HepG2 (cell line): ENCODE measurements at regions not wholly inside any gene's neighbourhood (a gene's known extent, or its start where the extent isn't known, plus 50 kb on each side); places are given as distances from the start of the nearest gene placed in this dataset.

Experiments
- PRPF4 ChIP-seq: fragments of 200-400 bp; formaldehyde crosslinking; IDR thresholded peaks from 2 replicates; pipeline ENCODE4 v1.6.1; 2016; ENCODE audit warnings: low read length, low read depth; ENCODE audit not compliant: poor library complexity, severe bottlenecking
- TCF7 ChIP-seq: sonication (generic); IDR thresholded peaks from 2 replicates; pipeline ENCODE4 v1.6.1; 2016; ENCODE audit warnings: antibody characterized with exemption, low read depth
- ZNF503 ChIP-seq: sonication (generic); formaldehyde crosslinking; IDR thresholded peaks from 2 replicates; pipeline ENCODE4 v1.4.0; 2020; ENCODE audit warnings: missing genetic modification reagents
- TF ChIP-seq, protein P1 (sequence below): sonication (generic); formaldehyde crosslinking; IDR thresholded peaks from 2 replicates; pipeline ENCODE4 v1.4.0; 2020; ENCODE audit warnings: missing genetic modification reagents
- TF ChIP-seq, protein P2 (sequence below), 2 experiments: fragments of 450-650 bp in 1 of 2; sonication (generic) in 1 of 2; formaldehyde crosslinking; IDR thresholded peaks; 2 replicates each; pipeline versions ENCODE4 v1.5.0 to v1.8.0; 2020 to 2022; ENCODE audit warnings: mild to moderate bottlenecking in 1 of 2, missing genetic modification reagents in 1 of 2

DNA sequence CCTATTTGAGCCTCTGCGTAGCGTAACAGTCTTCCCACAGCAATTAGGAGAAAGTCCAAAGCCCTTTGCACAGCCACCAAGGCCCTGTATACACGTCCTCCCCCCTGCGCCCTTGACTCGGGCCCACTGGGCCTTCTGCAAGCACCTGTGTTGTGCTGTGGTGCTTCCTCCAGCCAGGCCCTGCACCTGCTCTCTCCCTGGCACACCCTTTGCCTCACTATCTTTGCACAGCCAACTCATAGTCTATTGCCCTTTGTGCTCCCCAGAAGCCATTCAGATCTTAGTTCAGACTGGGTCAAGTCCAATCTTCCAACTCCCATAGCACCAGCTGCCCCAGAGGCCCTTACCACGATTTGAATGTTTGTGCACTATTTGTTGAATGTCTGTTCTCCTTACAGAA lies 271.6 kb upstream of the MGAT5 start (continued):
- TF ChIP-seq, protein P1, sequence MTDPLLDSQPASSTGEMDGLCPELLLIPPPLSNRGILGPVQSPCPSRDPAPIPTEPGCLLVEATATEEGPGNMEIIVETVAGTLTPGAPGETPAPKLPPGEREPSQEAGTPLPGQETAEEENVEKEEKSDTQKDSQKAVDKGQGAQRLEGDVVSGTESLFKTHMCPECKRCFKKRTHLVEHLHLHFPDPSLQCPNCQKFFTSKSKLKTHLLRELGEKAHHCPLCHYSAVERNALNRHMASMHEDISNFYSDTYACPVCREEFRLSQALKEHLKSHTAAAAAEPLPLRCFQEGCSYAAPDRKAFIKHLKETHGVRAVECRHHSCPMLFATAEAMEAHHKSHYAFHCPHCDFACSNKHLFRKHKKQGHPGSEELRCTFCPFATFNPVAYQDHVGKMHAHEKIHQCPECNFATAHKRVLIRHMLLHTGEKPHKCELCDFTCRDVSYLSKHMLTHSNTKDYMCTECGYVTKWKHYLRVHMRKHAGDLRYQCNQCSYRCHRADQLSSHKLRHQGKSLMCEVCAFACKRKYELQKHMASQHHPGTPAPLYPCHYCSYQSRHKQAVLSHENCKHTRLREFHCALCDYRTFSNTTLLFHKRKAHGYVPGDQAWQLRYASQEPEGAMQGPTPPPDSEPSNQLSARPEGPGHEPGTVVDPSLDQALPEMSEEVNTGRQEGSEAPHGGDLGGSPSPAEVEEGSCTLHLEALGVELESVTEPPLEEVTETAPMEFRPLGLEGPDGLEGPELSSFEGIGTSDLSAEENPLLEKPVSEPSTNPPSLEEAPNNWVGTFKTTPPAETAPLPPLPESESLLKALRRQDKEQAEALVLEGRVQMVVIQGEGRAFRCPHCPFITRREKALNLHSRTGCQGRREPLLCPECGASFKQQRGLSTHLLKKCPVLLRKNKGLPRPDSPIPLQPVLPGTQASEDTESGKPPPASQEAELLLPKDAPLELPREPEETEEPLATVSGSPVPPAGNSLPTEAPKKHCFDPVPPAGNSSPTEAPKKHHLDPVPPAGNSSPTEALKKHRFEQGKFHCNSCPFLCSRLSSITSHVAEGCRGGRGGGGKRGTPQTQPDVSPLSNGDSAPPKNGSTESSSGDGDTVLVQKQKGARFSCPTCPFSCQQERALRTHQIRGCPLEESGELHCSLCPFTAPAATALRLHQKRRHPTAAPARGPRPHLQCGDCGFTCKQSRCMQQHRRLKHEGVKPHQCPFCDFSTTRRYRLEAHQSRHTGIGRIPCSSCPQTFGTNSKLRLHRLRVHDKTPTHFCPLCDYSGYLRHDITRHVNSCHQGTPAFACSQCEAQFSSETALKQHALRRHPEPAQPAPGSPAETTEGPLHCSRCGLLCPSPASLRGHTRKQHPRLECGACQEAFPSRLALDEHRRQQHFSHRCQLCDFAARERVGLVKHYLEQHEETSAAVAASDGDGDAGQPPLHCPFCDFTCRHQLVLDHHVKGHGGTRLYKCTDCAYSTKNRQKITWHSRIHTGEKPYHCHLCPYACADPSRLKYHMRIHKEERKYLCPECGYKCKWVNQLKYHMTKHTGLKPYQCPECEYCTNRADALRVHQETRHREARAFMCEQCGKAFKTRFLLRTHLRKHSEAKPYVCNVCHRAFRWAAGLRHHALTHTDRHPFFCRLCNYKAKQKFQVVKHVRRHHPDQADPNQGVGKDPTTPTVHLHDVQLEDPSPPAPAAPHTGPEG (CRISPR knock-in tag): no peak
- TF ChIP-seq PRPF4: no peak
- no peak for TF ChIP-seq TCF7
- TF ChIP-seq, protein P2, sequence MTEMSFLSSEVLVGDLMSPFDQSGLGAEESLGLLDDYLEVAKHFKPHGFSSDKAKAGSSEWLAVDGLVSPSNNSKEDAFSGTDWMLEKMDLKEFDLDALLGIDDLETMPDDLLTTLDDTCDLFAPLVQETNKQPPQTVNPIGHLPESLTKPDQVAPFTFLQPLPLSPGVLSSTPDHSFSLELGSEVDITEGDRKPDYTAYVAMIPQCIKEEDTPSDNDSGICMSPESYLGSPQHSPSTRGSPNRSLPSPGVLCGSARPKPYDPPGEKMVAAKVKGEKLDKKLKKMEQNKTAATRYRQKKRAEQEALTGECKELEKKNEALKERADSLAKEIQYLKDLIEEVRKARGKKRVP (CRISPR knock-in tag; IDR thresholded peaks at IDR 0.05): no peak
- TF ChIP-seq ZNF503 (CRISPR knock-in tag): no peak
